ENCODE measurements at regions not wholly inside any gene's neighbourhood (a gene's known extent, or its start where the extent isn't known, plus 50 kb on each side); places are given as distances from the start of the nearest gene placed in this dataset.

- TF ChIP-seq, protein P1, sequence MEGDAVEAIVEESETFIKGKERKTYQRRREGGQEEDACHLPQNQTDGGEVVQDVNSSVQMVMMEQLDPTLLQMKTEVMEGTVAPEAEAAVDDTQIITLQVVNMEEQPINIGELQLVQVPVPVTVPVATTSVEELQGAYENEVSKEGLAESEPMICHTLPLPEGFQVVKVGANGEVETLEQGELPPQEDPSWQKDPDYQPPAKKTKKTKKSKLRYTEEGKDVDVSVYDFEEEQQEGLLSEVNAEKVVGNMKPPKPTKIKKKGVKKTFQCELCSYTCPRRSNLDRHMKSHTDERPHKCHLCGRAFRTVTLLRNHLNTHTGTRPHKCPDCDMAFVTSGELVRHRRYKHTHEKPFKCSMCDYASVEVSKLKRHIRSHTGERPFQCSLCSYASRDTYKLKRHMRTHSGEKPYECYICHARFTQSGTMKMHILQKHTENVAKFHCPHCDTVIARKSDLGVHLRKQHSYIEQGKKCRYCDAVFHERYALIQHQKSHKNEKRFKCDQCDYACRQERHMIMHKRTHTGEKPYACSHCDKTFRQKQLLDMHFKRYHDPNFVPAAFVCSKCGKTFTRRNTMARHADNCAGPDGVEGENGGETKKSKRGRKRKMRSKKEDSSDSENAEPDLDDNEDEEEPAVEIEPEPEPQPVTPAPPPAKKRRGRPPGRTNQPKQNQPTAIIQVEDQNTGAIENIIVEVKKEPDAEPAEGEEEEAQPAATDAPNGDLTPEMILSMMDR (IDR thresholded peaks at IDR 0.05; ENCODE audit: insufficient read depth, low read length, poor library complexity, severe bottlenecking): no peak
- TF ChIP-seq EZH2phosphoT487 (conservative IDR thresholded peaks at IDR 0.05; ENCODE audit: low read length): no peak
Observed at GRCh38 chr2:34174506-34174905, 575.4 kb upstream of the FAM98A start.

Data from SU-DHL-6 (cell line).